Keratinocyte (primary cell): ENCODE measurements at regions not wholly inside any gene's neighbourhood (a gene's known extent, or its start where the extent isn't known, plus 50 kb on each side); places are given as distances from the start of the nearest gene placed in this dataset.

Experiments used
- DNase-seq: peaks from one replicate; pipeline ENCODE4 v3.0.0-alpha.2; 2011; ENCODE audit warnings: low read depth, missing footprints, low spot score
- FAIRE-seq: peaks from 2 replicates; lab custom pipeline; 2011; peaks lifted over from hg19 to GRCh38; lab: Jason Lieb, UNC
- H2AFZ ChIP-seq: 2 replicates; pipeline ENCODE4 v1.6.0; 2012; ENCODE audit warnings: low read length, control low read depth, inconsistent platforms; ENCODE audit not compliant: control insufficient read depth
- H3K27ac ChIP-seq: 2 replicates; pipeline ENCODE4 v1.5.1; 2011; ENCODE audit warnings: low read length; ENCODE audit not compliant: control insufficient read depth, insufficient read depth
- H3K27me3 ChIP-seq: 3 replicates; pipeline ENCODE4 v1.6.0; 2011; ENCODE audit warnings: low read length; ENCODE audit not compliant: control insufficient read depth, insufficient read depth; ENCODE audit errors: extremely low read depth
- H3K36me3 ChIP-seq, 2 experiments: 2 replicates in 1 of 2; 3 replicates in 1 of 2; pipeline ENCODE4 v1.5.1; 2011; ENCODE audit warnings: low read length in 2 of 2, mild to moderate bottlenecking in 1 of 2; ENCODE audit not compliant: control insufficient read depth in 2 of 2, insufficient read depth in 2 of 2; ENCODE audit errors: extremely low read depth in 1 of 2
- H3K4me1 ChIP-seq: 3 replicates; pipeline ENCODE4 v1.5.1; 2011; ENCODE audit warnings: low read length; ENCODE audit not compliant: control insufficient read depth, insufficient read depth; ENCODE audit errors: extremely low read depth
- H3K4me2 ChIP-seq: 3 replicates; pipeline ENCODE4 v1.6.0; 2011; ENCODE audit warnings: low read depth, low read length; ENCODE audit not compliant: control insufficient read depth, insufficient read depth; ENCODE audit errors: extremely low read depth
- H3K4me3 ChIP-seq, 3 experiments: fragments of 200-600 bp in 1 of 3; sonication (generic) in 1 of 3; 2 replicates in 2 of 3; 3 replicates in 1 of 3; pipeline ENCODE4 v1.5.1; 2011 to 2016; ENCODE audit warnings: low read length in 3 of 3, mild to moderate bottlenecking in 3 of 3, control low read depth in 2 of 3, inconsistent platforms in 1 of 3, low read depth in 1 of 3, mixed read lengths in 1 of 3, mixed run types in 1 of 3, moderate library complexity in 1 of 3; ENCODE audit not compliant: control insufficient read depth in 2 of 3, insufficient read depth in 2 of 3; ENCODE audit errors: extremely low read depth in 1 of 3
- H3K79me2 ChIP-seq: 2 replicates; pipeline ENCODE4 v1.6.0; 2012; ENCODE audit warnings: low read length; ENCODE audit not compliant: control insufficient read depth, insufficient read depth
- H3K9ac ChIP-seq: 3 replicates; pipeline ENCODE4 v1.6.0; 2011; ENCODE audit warnings: low read length; ENCODE audit not compliant: control insufficient read depth, insufficient read depth; ENCODE audit errors: extremely low read depth
- H3K9me1 ChIP-seq: 3 replicates; pipeline ENCODE4 v1.6.0; 2011; ENCODE audit warnings: low read length; ENCODE audit not compliant: control insufficient read depth, insufficient read depth; ENCODE audit errors: extremely low read depth
- H3K9me3 ChIP-seq: 2 replicates; pipeline ENCODE4 v1.5.1; 2012; ENCODE audit warnings: low read depth, low read length; ENCODE audit not compliant: control insufficient read depth
- H4K20me1 ChIP-seq: 3 replicates; pipeline ENCODE4 v1.6.0; 2011; ENCODE audit warnings: low read length; ENCODE audit not compliant: control insufficient read depth, insufficient read depth; ENCODE audit errors: extremely low read depth
- EZH2 ChIP-seq: IDR thresholded peaks from one replicate; pipeline ENCODE4 v1.6.1; 2012; ENCODE audit warnings: inconsistent platforms, mild to moderate bottlenecking, low read length, moderate library complexity
- dilution Hi-C: fragments of 300-500 bp; cut with MboI; formaldehyde crosslinking; loops from one replicate; pipeline ENCODE4 v1.7.0; 2020; ENCODE audit warnings: low sequenced_read_pairs; ENCODE audit not compliant: extremely low pct_ligation_motif_present
- TF ChIP-seq, protein P1 (sequence below), 3 experiments: IDR thresholded peaks in 1 of 3; conservative IDR thresholded peaks in 1 of 3; optimal IDR thresholded peaks in 1 of 3; 2 replicates in 2 of 3; 3 replicates in 1 of 3; pipeline versions ENCODE3 to v1.5.1; 2011; ENCODE audit warnings: low read length in 3 of 3, mild to moderate bottlenecking in 3 of 3, moderate library complexity in 2 of 3, control low read depth in 1 of 3, inconsistent platforms in 1 of 3; ENCODE audit not compliant: insufficient read depth in 2 of 3; ENCODE audit errors: extremely low read depth in 1 of 3

DNA sequence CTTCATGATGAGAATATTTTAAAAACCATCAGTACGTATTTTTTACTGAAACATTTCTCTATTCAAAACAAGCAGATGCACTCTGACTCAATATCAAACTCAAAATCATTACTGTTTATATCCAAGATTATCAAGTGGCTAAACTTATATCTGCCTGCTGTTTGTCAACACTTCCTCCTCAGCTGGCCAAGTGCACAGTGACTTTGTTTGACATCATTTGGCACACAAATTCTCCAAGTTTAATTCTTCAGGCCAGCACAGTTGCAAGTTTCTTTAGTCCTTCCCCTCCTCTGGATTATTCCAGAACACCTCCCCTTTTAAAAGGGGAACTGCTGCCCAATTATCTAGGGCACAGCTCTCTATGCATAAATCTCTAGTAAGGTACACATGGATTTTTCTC lies 346.6 kb downstream of the FSIP2 start:
- Histone ChIP-seq H3K79me2 (no peaks in the 10 kb centered on the region), H3K9me3 (no peaks in the 10 kb centered on the region), H4K20me1 (no peaks in the 10 kb centered on the region), H3K9me1 (no peaks in the 10 kb centered on the region), H3K36me3 (no peaks in the 10 kb centered on the region), H3K27ac (no peak overlapping the region), H3K4me1 (no peaks in the 10 kb centered on the region), H2AFZ (no peak overlapping the region), H3K4me2 (no peak overlapping the region), H3K9ac (no peak overlapping the region), H3K27me3 (no peaks in the 10 kb centered on the region), H3K4me3 (no peak overlapping the region)
- FAIRE-seq = no peak
- dilution Hi-C loops = no loop called here
- TF ChIP-seq, protein P1, sequence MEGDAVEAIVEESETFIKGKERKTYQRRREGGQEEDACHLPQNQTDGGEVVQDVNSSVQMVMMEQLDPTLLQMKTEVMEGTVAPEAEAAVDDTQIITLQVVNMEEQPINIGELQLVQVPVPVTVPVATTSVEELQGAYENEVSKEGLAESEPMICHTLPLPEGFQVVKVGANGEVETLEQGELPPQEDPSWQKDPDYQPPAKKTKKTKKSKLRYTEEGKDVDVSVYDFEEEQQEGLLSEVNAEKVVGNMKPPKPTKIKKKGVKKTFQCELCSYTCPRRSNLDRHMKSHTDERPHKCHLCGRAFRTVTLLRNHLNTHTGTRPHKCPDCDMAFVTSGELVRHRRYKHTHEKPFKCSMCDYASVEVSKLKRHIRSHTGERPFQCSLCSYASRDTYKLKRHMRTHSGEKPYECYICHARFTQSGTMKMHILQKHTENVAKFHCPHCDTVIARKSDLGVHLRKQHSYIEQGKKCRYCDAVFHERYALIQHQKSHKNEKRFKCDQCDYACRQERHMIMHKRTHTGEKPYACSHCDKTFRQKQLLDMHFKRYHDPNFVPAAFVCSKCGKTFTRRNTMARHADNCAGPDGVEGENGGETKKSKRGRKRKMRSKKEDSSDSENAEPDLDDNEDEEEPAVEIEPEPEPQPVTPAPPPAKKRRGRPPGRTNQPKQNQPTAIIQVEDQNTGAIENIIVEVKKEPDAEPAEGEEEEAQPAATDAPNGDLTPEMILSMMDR (optimal IDR thresholded peaks at IDR 0.05 in 1 of 3, IDR thresholded peaks at IDR 0.05 in 1 of 3, conservative IDR thresholded peaks at IDR 0.05 in 1 of 3; ENCODE audit: extremely low read depth in 1 of 3, insufficient read depth in 2 of 3, low read length in 3 of 3) = no peak
- TF ChIP-seq EZH2 = no peak
- no peak for DNase-seq

DNA sequence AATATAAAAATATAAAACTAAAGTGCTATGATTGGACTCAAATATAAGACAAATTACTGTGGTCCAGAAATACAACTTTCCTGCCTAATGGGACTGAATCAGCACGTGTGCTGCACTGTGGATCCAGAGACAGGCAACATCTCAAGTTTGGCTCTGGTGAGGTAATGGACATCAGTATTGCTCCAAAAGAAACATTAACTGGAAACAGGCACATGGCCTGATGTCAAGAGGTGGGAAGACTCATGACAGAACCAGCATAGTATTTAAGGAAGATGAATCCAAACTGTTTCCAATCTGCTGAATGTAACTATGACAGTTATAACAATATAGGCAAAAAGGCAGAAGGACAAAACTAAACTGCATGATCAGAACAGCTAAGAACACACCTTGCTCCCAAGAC lies 354.6 kb downstream of the FSIP2 start:
- no peak overlapping the region for H3K4me2 ChIP-seq
- H3K9ac ChIP-seq = no peak overlapping the region
- H3K79me2 ChIP-seq = no peaks in the 10 kb centered on the region
- no peaks in the 10 kb centered on the region for H4K20me1 ChIP-seq
- FAIRE-seq (no peak), DNase-seq (no peak)
- no peak overlapping the region for H3K4me3 ChIP-seq
- no peaks in the 10 kb centered on the region for H3K27me3 ChIP-seq
- TF ChIP-seq, protein P1 (optimal IDR thresholded peaks at IDR 0.05 in 1 of 3, IDR thresholded peaks at IDR 0.05 in 1 of 3, conservative IDR thresholded peaks at IDR 0.05 in 1 of 3; ENCODE audit: extremely low read depth in 1 of 3, insufficient read depth in 2 of 3, low read length in 3 of 3) = no peak
- H3K9me1 ChIP-seq = no peaks in the 10 kb centered on the region
- no peaks in the 10 kb centered on the region for H3K4me1 ChIP-seq
- no peak overlapping the region for H3K27ac ChIP-seq
- H2AFZ ChIP-seq = no peak overlapping the region
- no peaks in the 10 kb centered on the region for H3K36me3 ChIP-seq
- dilution Hi-C loops = no loop called here
- H3K9me3 ChIP-seq = no peaks in the 10 kb centered on the region
